Osteocyte (in vitro differentiated cells): ENCODE measurements at regions not wholly inside any gene's neighbourhood (a gene's known extent, or its start where the extent isn't known, plus 50 kb on each side); places are given as distances from the start of the nearest gene placed in this dataset.

Experiments used
- DNase-seq: peaks from one replicate; pipeline ENCODE4 v3.0.0; 2021; ENCODE audit warnings: mixed read lengths; ENCODE audit not compliant: unreplicated experiment; ENCODE audit errors: extremely low spot score
- H3K27ac Mint-ChIP-seq: one replicate; pipeline ENCODE4 v1.8.0; 2021; ENCODE audit warnings: mild to moderate bottlenecking, mixed read lengths; ENCODE audit not compliant: unreplicated experiment
- H3K27me3 Mint-ChIP-seq: one replicate; pipeline ENCODE4 v1.8.0; 2021; ENCODE audit warnings: mixed read lengths; ENCODE audit not compliant: unreplicated experiment
- H3K36me3 Mint-ChIP-seq: one replicate; pipeline ENCODE4 v1.8.0; 2021; ENCODE audit warnings: mixed read lengths; ENCODE audit not compliant: unreplicated experiment
- H3K4me1 Mint-ChIP-seq: one replicate; pipeline ENCODE4 v1.8.0; 2021; ENCODE audit warnings: mixed read lengths; ENCODE audit not compliant: unreplicated experiment
- H3K4me3 Mint-ChIP-seq: one replicate; pipeline ENCODE4 v1.8.0; 2021; ENCODE audit warnings: mild to moderate bottlenecking, moderate library complexity, mixed read lengths; ENCODE audit not compliant: unreplicated experiment
- H3K9me3 Mint-ChIP-seq: one replicate; pipeline ENCODE4 v1.8.0; 2021; ENCODE audit warnings: mixed read lengths; ENCODE audit not compliant: unreplicated experiment
- TF ChIP-seq, protein P1 (sequence below): fragments of 200-600 bp; sonication (generic); IDR thresholded peaks from 2 replicates; pipeline ENCODE4 v1.5.0; 2021; ENCODE audit warnings: antibody characterized with exemption, mild to moderate bottlenecking, moderate library complexity

DNA sequence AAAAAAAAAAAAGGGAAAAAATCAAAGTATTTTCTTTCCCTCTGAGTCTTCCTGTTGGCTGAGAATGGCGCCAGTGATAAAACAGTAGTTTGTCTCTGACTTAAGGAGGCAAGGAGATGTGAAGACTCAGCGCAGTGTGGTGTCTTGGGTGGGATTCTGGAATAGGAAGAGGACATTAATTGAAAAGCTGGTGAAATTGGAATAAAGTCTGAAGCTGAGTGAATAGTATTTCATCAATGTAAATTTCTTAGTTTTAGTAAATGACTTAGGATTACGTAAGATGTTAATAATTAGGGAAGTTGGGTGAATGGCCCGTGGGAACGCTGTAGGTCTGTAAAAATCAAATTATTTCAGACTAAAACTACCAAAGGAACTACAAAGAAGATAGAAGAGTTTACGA, 122.8 kb upstream of the ZNF217 start:
- no peaks in the 10 kb centered on the region for H3K27me3 Mint-ChIP-seq
- H3K36me3 Mint-ChIP-seq: no peaks in the 10 kb centered on the region
- H3K4me1 Mint-ChIP-seq: peaks cover 6% of the 10 kb centered on the region
- no peaks in the 10 kb centered on the region for H3K9me3 Mint-ChIP-seq
- TF ChIP-seq, protein P1, sequence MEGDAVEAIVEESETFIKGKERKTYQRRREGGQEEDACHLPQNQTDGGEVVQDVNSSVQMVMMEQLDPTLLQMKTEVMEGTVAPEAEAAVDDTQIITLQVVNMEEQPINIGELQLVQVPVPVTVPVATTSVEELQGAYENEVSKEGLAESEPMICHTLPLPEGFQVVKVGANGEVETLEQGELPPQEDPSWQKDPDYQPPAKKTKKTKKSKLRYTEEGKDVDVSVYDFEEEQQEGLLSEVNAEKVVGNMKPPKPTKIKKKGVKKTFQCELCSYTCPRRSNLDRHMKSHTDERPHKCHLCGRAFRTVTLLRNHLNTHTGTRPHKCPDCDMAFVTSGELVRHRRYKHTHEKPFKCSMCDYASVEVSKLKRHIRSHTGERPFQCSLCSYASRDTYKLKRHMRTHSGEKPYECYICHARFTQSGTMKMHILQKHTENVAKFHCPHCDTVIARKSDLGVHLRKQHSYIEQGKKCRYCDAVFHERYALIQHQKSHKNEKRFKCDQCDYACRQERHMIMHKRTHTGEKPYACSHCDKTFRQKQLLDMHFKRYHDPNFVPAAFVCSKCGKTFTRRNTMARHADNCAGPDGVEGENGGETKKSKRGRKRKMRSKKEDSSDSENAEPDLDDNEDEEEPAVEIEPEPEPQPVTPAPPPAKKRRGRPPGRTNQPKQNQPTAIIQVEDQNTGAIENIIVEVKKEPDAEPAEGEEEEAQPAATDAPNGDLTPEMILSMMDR: no peak
- DNase-seq: no peak
- H3K27ac Mint-ChIP-seq: no peak overlapping the region
- H3K4me3 Mint-ChIP-seq: no peak overlapping the region

- Mint-ChIP-seq H3K36me3 (no peaks in the 10 kb centered on the region), H3K27me3 (no peaks in the 10 kb centered on the region), H3K4me1 (no peaks in the 10 kb centered on the region), H3K27ac (no peak overlapping the region), H3K9me3 (no peaks in the 10 kb centered on the region), H3K4me3 (no peak overlapping the region)
- DNase-seq: no peak
- TF ChIP-seq, protein P1: no peak
These were observed 120.9 kb upstream of the ZNF217 start for GRCh38 chr20:53714524-53714923.

GRCh38 chr20:53713328-53714056, 119.9 kb upstream of the ZNF217 start:
- no peak overlapping the region for H3K4me3 Mint-ChIP-seq
- no peaks in the 10 kb centered on the region for H3K9me3 Mint-ChIP-seq
- DNase-seq: no peak
- H3K27ac Mint-ChIP-seq: no peak overlapping the region
- TF ChIP-seq, protein P1: no peak
- no peaks in the 10 kb centered on the region for H3K36me3 Mint-ChIP-seq
- no peaks in the 10 kb centered on the region for H3K27me3 Mint-ChIP-seq
- peaks cover 6% of the 10 kb centered on the region for H3K4me1 Mint-ChIP-seq

DNA sequence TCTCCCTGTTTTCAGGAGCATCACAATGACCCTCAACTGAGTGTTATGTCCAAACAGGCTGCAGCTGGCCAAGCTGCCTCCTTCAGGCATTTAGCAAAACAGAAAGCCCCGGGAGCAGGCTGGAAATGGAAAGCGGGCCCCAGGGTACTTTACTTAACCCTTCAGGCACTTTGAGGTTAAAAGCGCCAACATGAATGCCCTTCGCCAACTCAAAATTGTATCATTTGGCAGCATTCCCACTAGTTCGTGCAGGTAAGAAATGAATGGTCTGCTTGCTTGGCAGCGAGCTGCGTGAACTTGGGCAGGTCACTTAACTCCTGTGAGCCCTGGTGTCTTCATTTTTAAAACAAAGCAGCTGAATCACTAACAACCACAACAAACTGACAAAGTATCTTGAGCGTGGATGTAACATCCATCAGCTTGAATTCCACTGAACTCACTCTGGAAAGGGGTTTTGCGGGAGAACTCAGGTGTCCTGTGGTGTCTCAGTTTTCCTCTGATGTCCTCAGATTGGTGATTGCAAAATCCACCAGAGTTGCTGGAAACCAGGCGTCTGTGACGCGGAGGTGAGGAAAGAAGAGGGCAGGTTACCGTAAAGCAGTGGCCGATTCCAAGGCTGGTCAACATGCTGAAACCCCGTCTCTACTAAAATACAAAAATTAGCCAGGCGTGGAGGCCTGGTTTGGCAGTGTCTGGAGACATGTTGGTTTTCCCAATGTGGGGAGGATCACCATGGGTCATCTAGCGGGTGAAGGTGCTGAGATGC, 118.8 kb upstream of the ZNF217 start:
- DNase-seq: no peak
- H3K27me3 Mint-ChIP-seq: no peaks in the 10 kb centered on the region
- H3K4me1 Mint-ChIP-seq: peaks cover 17% of the 10 kb centered on the region
- no peaks in the 10 kb centered on the region for H3K9me3 Mint-ChIP-seq
- no peak overlapping the region for H3K4me3 Mint-ChIP-seq
- no peak overlapping the region for H3K27ac Mint-ChIP-seq
- TF ChIP-seq, protein P1: no peak
- no peaks in the 10 kb centered on the region for H3K36me3 Mint-ChIP-seq
